Epithelial cell of prostate (primary cell): ENCODE measurements at regions not wholly inside any gene's neighbourhood (a gene's known extent, or its start where the extent isn't known, plus 50 kb on each side); places are given as distances from the start of the nearest gene placed in this dataset.
A peak's percentile ranks its signal among the peaks of the same experiment; 100 is the strongest.
"Not testable (repeated sequence)": the region's sequence is repeated elsewhere in the genome, so short reads cannot be mapped to it uniquely, and the experiment has no call there.

Experiments used
- DNase-seq: peaks from one replicate; pipeline ENCODE4 v3.0.0-alpha.2; 2011; ENCODE audit warnings: low read depth, low spot score
- H3K27ac ChIP-seq: fragments of 450-650 bp; 2 replicates; pipeline ENCODE4 v1.5.1; 2017; ENCODE audit warnings: mild to moderate bottlenecking

DNA sequence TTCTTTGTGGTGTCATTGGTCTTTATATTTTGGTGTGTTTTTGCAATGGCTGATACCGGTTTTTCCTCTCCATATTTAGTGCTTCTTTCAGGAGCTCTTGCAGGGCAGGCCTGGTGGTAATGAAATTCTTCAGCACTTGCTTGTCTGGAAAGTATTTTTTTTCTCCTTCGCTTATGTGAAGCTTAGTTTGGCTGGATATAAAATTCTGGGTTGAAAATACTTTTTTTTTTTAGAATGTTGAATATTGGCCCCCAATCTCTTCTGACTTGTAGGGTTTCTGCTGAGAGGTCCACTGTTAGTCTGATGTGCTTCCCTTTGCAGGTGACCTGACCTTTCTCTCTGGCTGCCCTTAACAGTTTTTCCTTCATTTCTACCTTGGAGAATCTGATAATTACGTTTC, 82.7 kb downstream of the XCL2 start:
- not testable (repeated sequence) for DNase-seq, H3K27ac ChIP-seq

DNA sequence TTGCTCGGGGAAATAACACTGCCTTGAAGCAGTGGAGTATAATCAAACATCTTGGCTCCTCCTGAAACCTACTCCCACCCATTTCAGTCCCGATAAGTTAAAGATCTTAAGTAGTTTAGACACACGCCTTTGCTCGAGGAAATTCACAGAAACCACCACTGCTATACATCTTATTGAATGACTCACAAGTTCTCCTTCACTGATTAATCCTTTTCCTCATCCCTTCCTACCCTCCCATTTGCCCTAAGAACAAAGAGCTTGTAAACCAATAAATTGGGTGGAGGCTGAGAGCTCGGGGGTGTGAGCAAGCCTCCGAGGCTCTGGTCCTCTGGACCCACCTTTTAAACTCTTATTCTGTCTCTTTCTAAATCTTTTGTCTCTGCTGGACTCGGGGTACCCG, 86.5 kb downstream of the XCL2 start:
- DNase-seq: not testable (repeated sequence)
- peak overlapping the region; percentile 11 for H3K27ac ChIP-seq

DNA sequence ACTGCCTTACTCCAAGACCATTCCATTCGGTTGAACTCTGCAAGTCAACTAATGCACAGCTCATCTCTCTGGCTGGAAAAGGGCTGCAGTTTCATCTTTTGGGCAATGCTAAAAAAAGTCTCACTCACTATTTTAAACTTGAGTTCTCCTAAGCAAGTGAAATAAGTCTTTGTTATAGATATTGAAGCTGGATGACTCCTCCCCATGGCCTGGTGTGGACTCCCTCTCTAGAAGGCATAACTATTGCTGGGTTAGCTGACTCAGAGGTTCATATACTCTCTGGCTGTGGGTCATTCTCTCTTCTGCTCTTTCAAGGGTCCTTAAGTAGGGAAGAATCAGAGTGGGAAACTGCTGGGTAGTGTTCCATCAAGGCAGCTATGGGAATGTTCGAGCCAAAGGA, 88.0 kb downstream of the XCL2 start:
- H3K27ac ChIP-seq: no peak overlapping the region
- no peak for DNase-seq

DNA sequence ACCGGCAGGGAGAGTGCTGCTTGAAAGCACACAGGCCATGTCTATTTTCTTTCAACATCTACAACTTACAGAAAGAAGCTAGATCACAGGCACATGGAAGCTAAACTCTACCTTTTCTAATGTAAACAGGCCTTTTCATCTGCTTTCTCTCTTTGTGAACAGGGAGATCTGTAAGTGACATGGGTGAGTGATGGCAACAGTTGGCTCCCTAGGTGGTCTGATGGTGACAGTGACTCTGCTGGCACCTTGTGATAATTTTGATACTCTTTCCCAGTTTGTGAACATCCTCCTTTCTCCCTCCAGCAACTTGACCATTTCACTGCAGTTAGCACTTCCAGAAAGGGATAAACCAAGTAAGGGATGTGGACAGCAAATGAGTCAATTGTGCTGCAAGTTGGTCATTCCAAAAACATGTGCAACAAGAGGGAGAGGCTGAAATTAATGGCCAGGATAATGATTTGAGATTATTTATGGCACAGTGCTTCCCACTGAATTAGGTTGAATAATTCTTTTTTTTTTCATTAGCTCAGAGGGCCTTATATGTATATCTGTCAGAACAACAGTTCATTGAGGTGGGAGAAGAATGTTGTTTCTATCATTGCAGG, 89.5 kb downstream of the XCL2 start:
- no peak for DNase-seq

DNA sequence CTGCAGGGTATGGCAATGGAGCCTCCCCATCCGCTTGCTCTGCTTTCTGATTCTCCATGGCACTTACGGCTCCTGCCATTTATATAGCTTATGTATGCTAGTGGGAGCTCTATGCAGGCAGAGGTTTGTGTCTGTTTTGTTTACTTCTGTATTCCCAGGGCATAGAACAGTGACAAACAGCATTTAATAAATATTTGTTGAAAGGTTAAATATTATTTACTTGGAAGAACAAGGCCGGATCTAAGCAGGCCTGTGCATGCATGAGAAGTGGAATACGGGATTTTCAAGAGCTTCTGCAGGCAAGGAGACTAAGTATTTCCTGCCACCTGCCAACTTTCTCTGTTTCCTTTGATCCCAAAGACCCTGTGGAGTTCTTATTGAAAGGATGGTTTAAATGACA, 90.7 kb downstream of the XCL2 start:
- no peak for DNase-seq
- no peak overlapping the region for H3K27ac ChIP-seq

More for the DNA sequence above, 89.5 kb downstream of the XCL2 start:
- peak overlapping the region; percentile 41 for H3K27ac ChIP-seq

DNA sequence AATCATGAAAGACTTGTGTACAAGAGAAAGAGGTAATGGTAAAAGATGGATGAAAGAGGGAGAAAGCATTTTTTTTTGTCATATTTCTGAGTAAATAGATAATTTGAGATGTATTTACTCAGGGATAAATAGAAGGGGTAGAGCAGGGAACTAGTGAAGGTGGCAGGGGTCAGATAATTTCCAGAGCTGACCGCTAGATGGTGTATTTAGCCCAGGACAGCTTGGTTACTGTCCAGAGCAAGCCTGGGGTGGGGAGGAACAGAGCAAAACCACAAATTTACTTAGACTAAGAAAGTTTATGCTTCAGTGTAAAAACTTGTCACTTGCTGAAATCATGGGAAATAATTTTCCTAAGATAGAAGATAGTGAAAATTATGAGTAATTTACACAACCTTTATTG, 91.5 kb downstream of the XCL2 start:
- DNase-seq: no peak
- no peak overlapping the region for H3K27ac ChIP-seq

DNA sequence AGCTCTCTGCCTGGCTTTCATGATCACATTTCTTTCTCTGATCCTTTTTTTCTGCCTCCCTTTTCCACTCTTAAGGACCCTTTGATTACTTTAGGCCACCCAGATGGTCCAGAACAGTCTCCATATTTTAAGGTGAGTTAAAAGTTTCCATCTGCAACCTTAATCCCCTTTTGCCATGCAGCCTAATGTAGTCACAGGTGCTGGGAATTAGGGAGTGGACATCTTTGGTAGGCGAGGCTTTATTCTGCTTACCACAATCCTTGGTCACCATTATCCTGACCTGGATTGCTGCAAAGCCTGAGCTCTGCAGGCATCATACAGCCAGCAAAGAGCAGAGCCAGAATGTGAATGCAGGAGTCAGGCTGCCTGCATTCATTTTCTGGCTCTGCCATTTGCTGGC, 95.9 kb downstream of the XCL2 start:
- no peak for DNase-seq
- H3K27ac ChIP-seq: no peak overlapping the region

DNA sequence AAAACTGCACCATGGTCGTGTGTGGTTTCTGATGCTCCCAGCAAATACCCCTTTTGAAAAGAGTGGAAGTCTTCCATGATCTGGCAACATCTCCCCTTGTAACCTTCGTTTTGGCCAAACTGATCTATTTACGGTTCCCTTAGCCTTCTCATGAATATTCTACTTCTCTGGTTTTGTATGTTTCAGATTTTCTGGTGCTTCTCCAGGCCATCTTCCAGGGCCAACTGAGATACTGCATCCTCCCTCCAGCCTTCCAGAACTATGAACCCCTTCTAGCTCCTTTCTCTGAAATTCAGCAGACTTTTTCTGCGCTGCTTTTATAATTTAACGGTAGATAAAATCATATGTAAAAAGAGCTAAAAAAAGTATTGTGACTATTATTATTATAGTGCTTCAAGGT, 97.7 kb downstream of the XCL2 start:
- no peak overlapping the region for H3K27ac ChIP-seq
- no peak for DNase-seq

DNA sequence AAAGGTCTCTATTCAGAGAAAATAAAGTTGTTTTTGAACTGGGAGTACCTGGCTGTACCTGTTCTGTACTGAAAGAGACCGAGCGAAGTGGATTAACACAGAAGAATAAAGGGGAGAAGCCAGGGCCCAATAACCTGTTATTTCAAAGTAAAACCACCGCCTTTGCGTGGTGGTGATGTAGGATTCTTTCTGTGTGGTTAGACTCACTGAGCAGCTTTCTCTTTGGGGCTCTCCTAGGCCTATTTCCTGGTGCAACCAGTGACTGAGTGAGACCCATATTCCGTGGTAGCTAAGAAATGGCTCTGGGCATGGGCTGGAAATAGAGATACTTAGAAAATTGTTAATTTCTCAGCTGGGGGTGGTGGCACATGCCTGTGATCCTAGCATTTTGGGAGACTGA, 99.9 kb downstream of the XCL2 start:
- H3K27ac ChIP-seq: no peak overlapping the region
- no peak for DNase-seq

DNA sequence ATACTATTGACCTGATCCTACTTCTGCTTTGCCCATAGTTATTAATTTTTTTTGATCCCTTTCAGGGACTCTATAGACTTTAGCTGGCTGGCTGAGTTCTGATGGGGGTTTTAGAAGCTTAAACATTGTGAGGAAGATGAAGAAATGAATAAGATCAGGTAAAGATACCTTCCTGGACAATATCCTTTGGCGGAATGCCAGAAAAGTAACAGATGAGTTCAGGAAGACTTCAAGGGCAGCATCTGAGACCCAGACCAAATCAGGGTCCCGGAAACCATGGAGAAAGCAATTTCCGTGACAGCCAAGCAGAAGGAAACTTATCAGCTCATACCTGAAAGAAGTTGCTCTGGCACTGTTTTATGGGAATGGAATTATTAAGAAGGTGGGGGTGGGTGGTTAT, 100.4 kb downstream of the XCL2 start:
- DNase-seq: no peak
- no peak overlapping the region for H3K27ac ChIP-seq

DNA sequence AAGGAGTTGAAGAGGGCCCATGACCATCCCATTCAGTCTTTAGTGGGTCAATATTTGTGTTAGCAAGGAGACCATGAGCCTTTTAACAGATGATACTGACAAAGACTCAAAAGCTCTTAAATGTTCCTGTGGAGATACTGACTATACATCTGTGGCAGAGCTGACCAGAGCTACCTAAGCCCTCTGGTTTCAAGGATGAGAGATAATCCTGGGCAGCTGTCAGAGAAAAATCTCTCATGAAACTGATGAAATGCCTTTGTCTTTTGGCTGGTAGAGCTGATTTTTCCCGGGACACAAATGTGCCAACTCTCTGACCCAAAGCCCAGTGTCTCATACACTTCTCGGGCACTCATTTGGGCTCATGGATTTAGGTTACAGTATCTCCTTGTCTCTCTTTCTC, 100.9 kb downstream of the XCL2 start:
- no peak for DNase-seq
- no peak overlapping the region for H3K27ac ChIP-seq

DNA sequence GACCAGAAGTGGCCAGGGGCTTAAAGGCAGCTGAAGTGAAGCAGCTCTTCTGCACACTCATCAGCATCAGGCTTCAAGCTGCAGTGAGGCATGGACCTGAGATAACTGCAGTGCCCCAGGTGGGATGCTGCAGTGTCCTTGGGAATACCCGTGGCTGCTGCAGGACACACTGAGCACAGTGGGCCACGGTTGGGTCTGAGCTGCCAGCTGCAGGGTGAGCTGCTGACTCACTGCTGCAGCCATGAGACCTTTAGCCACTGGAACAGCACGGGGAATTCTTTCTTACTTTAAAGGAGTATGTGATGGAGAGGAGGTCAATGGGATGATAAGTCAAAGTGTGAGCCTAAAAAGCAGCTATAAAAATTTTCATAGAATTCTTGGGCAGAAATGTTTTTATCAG, 102.1 kb downstream of the XCL2 start:
- H3K27ac ChIP-seq: no peak overlapping the region
- DNase-seq: no peak

DNA sequence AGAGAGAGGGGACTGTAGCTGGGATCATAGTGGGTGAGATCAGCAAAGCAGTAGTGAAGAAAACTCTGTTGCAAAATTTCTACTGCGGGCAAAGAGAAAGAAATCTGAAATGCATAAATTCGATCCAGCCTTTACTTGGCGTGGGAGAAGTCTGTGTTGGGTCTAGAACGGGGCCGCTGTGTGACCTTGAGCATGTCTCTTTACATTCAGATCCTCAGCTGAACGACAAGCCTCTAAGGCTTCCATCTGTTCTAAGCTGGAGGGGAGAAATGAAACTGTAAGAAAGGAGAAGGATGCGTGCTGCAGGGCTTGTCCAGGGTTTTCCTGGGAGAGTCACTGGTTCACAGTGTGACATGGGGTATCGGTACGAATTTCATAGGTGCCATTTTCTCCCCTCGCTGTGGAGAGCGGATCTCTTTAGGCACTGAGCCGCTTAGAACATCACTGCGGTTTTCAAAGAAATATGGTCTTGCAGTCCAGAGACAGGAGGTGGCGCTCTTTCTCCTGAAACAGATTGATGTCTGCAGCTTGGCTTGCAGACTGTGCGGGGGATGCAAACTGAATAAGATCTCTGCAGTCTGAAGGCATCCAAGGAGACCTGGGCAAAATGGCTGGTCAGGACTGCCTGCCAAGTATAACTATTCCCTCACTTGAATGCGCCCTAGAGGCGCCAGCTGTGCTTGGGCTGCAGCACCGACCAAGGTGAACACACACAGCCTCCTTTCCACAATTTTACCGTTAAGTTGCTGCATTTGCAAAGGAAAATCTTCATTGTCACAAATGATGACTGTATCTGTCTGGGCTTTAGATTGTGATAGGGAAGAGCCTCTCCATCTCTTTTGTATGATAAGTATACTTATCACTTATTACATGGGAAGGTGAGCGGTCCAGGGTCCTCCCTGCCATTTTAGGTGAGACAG, 104.1 kb downstream of the XCL2 start:
- no peak overlapping the region for H3K27ac ChIP-seq
- peak; percentile 8 for DNase-seq

DNA sequence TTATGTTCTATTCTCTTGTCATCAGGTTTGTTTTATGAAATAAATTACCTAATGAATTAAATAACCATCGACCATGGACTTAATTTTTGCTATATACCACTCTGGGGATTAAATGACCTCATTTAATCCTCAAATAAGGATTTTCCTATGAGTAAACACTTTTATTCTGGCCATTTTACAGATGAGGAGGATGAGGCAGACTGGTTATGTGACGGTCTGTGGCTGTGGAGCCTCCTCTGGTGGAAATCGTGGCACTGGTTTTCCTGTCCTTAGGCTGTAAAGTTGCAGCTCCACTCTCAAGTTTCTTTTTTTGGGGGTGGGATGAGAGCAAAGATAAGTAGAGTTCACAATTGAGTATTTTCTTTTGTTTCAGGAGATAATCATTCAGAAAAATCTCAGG, 105.2 kb downstream of the XCL2 start:
- no peak overlapping the region for H3K27ac ChIP-seq
- DNase-seq: no peak

DNA sequence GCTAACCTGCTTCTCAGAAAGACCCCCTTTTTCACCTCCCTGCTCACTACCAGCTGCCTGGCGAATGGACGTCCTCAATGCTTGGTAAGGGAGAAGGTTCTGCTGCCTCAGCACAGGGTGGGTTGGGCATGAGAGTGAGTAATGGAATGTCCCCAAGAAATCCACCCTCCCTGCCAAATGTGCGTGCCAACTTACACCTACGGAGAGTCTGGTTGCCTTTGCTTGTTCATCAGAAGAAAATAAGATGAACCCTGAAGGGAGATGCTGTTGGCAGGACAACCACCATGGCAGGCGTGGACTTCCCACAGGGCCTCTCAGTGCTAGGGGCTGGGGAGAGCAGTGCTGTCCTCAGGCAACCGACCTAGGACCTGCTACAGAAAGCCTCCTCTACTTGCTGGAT, 106.0 kb downstream of the XCL2 start:
- DNase-seq: no peak
- H3K27ac ChIP-seq: no peak overlapping the region

DNA sequence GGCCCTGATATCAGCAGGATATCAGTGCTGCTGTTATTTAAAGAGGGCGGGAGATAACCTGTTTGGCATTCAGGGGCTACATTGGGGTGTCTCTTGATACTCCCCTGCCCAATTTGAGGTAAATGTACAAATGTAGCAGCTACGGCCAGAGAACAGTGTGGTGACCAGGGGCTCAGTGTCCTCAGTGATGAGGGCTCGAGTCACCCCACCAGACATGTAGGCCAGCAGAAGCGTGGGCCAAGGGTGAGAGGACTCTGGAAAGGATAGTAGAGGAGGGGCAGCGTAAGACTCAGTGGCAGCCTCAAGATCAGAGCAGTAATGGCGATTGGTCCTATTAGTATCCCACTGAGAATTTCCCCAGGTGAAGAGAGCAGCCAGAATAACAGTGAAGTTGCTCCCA, 108.4 kb downstream of the XCL2 start:
- no peak for DNase-seq
- no peak overlapping the region for H3K27ac ChIP-seq

DNA sequence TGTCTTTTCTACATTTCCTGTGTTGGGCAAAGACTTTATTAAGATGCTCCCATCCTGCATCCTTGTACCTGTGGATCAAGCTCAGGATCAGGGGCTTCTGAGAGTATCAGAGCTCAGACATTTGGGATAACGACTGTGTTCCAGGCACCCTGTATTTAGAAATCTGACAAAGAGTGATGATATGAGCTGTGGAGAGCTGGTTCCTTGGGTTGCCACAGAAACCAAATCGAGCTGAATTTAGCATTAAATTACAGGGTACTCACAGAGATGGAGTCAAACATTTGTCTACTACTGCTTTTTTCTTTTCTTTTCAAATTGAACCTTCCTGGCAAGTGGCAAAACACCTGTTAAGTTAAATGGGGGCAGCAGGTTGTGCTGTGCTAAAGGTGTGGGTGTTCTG, 110.6 kb downstream of the XCL2 start:
- no peak overlapping the region for H3K27ac ChIP-seq
- no peak for DNase-seq

DNA sequence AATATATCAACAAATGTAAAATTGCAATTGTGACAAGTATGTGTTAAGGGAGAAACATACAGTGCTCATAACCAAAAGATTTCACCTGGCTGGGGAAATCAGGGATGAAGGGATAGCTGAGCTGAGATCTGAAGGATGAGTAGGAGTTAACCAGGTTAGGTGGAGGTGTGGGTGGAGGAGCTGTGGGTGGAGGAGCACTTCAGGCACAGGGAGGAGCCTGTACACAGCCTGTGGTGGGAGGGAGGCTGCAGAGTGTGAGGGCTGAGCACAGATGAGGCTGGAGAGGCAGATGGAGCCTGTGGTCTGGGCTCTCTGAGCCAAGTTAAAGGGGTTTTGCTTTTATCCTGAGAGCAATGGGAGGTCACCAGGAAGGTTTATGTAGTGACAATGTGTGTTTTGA, 111.9 kb downstream of the XCL2 start:
- no peak for DNase-seq
- H3K27ac ChIP-seq: no peak overlapping the region

DNA sequence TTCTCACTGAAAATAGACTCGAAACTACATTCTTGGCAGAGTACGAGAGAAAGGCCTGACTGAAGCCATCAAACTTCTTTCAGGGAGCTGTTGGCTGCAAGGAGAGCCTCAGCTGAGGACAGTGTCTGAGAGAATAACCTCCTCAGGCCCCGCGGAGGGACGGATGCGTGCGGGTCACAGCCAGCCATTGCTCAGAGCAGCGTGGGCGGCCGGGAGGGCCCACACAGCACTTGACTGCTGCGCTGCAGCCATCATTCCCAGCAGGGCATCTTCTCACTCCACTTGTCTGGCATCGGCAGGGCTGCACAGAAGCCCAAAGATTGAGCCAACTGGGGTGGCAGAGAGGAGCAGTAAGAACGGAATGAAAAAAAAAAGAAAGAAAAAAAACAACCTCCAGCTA, 113.5 kb downstream of the XCL2 start:
- DNase-seq: no peak

DNA sequence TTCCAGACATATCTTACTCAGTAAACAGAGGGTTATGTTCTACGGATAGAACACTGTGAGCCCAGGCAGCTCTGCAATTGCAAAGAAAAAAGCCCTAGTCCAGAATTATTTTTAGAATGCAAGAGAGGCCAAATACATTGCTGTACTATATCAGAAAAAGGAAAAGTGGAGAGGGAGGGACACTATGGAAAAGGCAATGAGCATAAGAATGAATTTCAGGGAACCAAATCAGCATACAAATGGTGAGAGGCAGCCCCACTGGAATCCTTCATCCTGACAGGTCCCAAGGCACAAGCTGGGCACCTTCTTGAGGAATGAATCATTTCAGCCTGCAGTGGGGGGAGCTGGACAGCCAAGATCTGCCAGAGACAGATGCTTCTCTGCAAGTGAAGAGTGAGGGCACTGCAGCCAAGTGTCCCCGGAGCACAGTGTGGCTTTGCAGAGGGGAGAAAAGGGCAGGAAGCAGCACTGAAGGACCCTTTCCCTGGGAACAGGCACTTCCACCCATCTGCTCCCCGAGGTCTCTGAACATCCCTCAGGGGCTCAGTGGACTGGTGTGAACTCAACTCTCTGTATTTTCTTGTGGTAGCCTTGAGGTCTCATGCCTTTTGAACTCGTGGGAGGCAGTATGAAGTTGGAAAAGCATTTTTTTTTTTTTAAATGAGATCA, 115.6 kb downstream of the XCL2 start:
- H3K27ac ChIP-seq: no peak overlapping the region
- DNase-seq: no peak

More for the DNA sequence above, 113.5 kb downstream of the XCL2 start:
- no peak overlapping the region for H3K27ac ChIP-seq

DNA sequence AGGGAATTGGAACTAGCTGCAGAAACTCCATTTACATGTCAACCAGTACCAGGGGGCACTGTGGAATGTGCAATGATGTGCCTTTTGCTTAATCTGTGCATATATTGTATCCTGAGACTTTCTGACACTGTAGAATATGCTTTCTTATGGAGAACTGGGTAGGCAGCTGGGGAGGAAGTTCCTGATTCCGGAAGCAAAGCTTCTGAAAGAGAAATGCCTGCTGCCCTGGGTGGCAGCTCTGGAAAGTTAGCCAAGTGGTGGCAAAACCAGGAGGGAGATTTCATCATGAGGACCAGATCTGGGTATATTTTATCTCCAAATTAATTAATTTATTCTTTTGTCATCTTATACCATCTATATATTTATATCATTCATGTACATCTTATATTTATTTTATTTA, 116.7 kb downstream of the XCL2 start:
- H3K27ac ChIP-seq: no peak overlapping the region
- DNase-seq: no peak
